GM13977 (cell line): ENCODE measurements at regions not wholly inside any gene's neighbourhood (a gene's known extent, or its start where the extent isn't known, plus 50 kb on each side); places are given as distances from the start of the nearest gene placed in this dataset.
"Not testable (repeated sequence)": the region's sequence is repeated elsewhere in the genome, so short reads cannot be mapped to it uniquely, and the experiment has no call there.

ENCODE experiments used
- DNase-seq: peaks from one replicate; pipeline ENCODE4 v3.0.0; 2012; ENCODE audit warnings: low spot score
- in situ Hi-C: fragments of 300-500 bp; cut with MboI; formaldehyde crosslinking; loops from one replicate; pipeline ENCODE4 v1.12.0; 2022; ENCODE audit warnings: low sequenced_read_pairs, low pct_unique_long_range_greater_than_20kb, mixed read lengths, inconsistent platforms; ENCODE audit not compliant: unreplicated experiment
- TF ChIP-seq, protein P1 (sequence below): IDR thresholded peaks from 2 replicates; pipeline ENCODE4 v1.5.1; 2012; ENCODE audit warnings: mild to moderate bottlenecking, control low read depth; ENCODE audit not compliant: insufficient read depth; ENCODE audit errors: extremely low read depth, missing control alignments

DNA sequence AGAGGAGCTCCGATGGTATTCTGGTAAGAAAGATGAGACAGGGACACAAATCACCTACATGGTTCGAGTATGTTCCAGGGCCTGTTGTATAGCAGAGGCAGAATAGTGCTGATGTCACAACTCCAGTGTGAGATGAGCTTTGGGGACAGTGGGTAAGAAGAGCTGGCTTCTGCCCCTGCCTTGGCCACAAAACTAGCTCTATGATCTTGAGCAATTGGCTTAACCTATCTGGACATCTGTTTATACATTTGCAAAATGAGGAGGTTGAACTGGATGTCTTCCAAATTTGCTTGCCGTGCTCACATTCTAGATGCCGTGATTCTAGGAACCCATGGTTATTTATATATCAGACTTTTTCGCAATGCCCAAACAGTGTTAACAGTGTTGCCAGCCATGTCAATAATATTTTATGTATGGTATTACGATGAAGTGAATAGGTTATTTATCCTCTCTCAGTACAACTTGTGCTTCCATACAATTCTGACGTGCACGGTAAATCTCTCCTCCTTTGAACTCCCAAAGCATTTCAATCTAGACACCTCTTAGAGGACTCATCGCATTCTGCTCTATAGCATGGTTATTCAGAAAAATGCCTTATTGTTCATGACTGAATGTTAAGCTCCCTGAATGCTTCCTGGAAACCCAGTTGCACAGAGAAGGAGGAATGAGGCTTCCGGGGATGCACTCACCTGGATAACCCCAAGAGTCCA, 316.0 kb downstream of the FOXO1 start:
- TF ChIP-seq, protein P1, sequence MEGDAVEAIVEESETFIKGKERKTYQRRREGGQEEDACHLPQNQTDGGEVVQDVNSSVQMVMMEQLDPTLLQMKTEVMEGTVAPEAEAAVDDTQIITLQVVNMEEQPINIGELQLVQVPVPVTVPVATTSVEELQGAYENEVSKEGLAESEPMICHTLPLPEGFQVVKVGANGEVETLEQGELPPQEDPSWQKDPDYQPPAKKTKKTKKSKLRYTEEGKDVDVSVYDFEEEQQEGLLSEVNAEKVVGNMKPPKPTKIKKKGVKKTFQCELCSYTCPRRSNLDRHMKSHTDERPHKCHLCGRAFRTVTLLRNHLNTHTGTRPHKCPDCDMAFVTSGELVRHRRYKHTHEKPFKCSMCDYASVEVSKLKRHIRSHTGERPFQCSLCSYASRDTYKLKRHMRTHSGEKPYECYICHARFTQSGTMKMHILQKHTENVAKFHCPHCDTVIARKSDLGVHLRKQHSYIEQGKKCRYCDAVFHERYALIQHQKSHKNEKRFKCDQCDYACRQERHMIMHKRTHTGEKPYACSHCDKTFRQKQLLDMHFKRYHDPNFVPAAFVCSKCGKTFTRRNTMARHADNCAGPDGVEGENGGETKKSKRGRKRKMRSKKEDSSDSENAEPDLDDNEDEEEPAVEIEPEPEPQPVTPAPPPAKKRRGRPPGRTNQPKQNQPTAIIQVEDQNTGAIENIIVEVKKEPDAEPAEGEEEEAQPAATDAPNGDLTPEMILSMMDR = no peak
- in situ Hi-C loops = no loop called here
- no peak for DNase-seq

DNA sequence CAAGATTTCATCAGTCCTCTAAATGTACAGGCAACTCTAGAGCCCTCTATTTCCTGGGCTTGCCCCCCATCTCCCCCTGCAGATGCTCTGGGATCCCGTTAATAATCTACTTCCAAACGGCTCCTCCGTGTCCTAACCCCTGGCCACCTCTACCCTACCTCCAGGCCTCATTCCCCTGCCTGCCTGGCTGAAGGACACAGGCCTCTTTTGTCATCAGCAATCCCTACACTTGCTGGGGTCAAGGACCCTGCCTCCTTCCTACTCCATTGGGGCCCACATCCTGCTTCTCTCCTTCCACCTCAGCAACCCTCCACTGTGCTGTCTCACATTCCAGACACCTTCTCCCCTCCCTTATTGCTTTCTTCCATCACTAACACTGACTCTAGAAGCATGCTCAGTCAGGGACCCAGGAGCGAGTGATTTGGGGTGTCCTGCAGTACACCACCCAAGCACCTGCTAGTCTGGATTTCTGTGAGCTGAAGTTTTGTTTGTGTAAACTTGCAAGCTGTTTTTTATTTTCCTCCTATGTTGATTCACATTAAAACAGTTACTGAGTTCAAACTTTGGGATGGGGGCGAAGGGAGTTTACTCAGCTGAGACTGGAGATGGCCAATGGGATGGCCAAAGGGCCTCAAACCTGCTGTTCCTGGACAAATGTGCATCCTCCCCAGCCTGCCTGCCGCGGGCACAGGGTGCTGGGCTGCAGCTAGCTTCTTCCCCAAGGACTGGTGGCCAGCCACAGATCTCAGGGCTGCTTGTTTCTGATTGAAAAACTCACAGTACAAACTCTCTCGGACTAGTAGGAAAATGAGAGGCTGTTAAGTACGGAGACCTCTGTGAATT, 314.7 kb downstream of the FOXO1 start:
- in situ Hi-C loops = no loop called here
- TF ChIP-seq, protein P1 = no peak

DNA sequence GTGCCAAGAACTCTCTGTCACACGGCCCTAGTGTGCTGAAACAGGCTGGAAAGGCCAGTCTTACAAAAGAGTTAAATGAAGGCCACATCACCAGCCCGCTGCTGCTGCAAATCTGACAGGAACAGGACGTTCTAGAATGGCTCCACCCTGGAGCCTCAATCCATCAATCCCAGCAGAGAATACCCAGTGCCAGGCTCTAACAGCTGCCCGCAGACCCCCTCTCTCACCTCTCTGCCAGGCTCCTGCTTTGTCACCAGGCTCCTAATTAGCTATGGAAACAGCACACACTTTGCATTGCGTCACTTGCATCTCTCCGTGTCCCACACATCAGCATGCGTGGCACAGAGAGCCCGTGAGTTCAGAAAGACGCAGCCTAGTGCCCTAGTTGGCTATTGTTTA, 314.1 kb downstream of the FOXO1 start:
- TF ChIP-seq, protein P1 = no peak
- DNase-seq = no peak
- in situ Hi-C loops = no loop called here

More for the DNA sequence above, 314.7 kb downstream of the FOXO1 start:
- no peak for DNase-seq

DNA sequence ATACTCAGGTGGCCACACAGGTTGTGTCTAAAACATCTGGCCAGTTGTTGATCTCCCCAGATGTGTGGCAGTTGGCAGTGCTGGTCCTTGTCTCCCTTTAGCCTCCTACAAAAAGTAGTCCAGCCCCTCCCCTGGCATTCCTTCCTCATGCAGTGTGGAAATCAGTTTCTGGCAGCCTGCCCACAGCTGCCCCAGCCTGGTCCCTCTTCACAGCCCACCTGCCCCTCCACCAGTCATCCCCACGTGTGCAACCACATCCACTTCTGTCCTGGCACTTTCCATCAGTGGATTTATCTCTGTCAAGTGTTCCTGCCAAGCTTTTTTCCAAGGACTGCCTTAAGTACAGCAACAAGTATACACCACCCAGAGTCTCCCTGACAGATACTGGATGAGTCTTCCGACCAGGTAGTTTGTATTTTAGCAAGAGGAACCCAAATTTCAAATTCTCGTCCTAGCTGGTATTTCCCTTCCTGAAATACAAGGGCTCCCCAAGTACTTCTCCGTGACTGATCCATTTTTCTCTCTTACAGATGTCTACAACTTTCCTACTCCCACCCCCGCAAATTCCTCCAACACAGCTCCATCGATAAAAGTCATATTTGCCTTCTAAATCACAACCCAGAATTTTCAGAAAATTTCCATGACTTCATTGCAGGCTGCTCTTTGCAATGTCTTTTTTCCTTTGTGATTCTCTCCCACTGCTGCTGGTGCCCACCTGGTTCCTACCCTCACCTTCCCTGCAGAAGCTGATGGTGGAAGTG, 313.5 kb downstream of the FOXO1 start:
- TF ChIP-seq, protein P1 = no peak
- DNase-seq = no peak
- in situ Hi-C loops = no loop called here

DNA sequence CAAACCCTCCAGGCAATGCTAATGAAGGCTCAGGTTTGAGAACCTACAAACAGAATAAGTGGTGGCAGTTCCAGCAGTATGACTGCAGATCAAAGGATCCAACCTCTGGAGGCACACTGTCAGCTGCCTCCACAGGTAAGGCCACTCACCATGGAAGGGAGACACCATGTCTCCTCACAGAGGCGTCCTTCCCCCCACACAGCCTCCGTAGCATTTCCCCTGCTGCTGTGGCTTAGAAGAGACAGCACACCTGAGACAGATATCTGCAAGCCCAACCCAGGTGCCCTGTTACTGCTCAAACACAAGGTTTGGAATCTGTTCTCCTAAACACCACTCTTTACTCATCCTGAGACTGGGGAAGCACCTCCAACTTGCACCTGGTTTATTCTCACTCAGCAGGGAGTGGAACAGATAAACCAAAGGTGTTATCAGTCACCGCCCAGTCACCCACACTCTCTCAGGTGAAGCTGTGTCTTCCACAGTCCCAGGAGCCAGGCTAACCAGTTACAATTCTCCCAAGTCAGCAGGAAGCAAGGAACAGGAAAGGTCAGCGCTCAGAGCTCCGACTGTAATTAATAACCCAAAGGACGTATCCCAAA, 311.2 kb downstream of the FOXO1 start:
- TF ChIP-seq, protein P1 = no peak
- in situ Hi-C loops = no loop called here
- no peak for DNase-seq

DNA sequence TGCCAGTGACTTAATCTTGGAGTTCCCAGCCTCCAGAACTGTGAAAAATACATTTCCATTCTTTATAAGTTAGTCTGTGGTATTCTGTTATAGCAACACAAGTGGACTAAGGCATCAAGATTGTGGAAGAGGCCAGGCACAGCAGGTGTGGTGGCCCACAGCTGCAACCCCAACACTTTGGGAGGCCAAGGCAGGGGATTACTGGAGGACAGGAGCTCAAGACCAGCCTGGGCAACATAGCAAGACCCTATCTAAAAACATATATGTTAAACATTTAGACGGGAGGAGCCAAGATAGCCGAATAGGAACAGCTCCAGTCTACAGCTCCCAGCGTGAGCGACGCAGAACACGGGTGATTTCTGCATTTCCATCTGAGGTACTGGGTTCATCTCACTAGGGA, 310.4 kb downstream of the FOXO1 start:
- in situ Hi-C loops = no loop called here
- DNase-seq = no peak
- TF ChIP-seq, protein P1 = no peak

DNA sequence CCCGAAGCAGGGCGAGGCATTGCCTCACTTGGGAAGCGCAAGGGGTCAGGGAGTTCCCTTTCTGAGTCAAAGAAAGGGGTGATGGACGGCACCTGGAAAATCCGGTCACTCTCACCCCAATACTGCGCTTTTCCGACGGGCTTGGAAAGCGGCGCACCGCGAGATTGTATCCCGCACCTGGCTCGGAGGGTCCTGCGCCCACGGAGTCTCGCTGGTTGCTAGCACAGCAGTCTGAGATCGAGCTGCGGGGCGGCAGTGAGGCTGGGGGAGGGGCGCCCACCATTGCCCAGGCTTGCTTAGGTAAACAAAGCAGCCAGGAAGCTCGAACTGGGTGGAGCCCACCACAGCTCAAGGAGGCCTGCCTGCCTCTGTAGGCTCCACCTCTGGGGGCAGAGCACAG, 310.0 kb downstream of the FOXO1 start:
- DNase-seq, in situ Hi-C loops: not testable (repeated sequence)
